PFSK-1 (cell line): ENCODE measurements at regions not wholly inside any gene's neighbourhood (a gene's known extent, or its start where the extent isn't known, plus 50 kb on each side); places are given as distances from the start of the nearest gene placed in this dataset.

Source experiments
- FOXP2 ChIP-seq: optimal IDR thresholded peaks from 2 replicates; pipeline ENCODE3; 2011; ENCODE audit warnings: borderline replicate concordance, control low read depth, inconsistent platforms; ENCODE audit not compliant: insufficient read depth; ENCODE audit errors: extremely low read length, extremely low read depth
- POLR2AphosphoS5 ChIP-seq: IDR thresholded peaks from 2 replicates; pipeline ENCODE4 v1.6.1; 2012; ENCODE audit warnings: low read depth, mild to moderate bottlenecking, control low read depth, low read length, moderate library complexity
- SIN3A ChIP-seq: IDR thresholded peaks from 2 replicates; pipeline ENCODE4 v1.6.1; 2012; ENCODE audit warnings: mild to moderate bottlenecking, low read length, moderate library complexity, borderline replicate concordance; ENCODE audit not compliant: insufficient read depth
- TAF1 ChIP-seq: IDR thresholded peaks from 2 replicates; pipeline ENCODE4 v1.6.1; 2012; ENCODE audit warnings: low read length, control low read depth, borderline replicate concordance; ENCODE audit not compliant: insufficient read depth
- TF ChIP-seq, protein P1 (sequence below), 2 experiments: IDR thresholded peaks; 2 replicates each; pipeline versions ENCODE4 v1.6.1 to v1.8.0; 2011 to 2012; ENCODE audit warnings: low read depth in 2 of 2, low read length in 2 of 2, control low read depth in 1 of 2, inconsistent platforms in 1 of 2, mild to moderate bottlenecking in 1 of 2, moderate library complexity in 1 of 2; ENCODE audit not compliant: insufficient read depth in 1 of 2

DNA sequence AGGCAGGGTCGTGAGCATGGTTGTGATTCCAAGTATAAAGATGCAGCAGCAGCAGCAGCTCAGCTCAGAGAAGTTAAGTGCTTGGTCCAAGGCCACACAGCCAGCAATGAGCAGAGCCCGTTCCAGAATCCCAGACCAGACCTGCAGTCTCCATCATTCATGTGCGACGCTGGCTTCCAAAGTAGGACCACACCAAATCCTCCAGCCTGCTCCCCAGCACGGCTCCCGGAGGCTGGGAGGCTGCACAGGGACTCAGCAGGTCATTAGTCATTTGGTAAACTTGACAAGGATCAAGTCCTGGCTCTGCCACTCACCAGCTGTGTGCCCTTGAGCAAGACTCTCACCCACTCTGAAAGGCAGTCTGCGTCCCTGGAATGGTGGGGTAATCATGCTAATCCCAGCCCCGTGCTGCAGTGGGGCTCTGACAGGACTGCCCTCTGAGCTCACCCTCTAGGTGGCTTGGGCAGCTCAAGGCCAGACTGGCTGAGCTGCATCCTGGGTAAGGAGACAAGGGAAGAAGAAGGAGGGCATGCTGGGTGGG is 95.1 kb upstream of the TMEM132E start:
- TF ChIP-seq SIN3A: no peak
- TF ChIP-seq POLR2AphosphoS5: no peak
- no peak for TF ChIP-seq TAF1
- TF ChIP-seq, protein P1, sequence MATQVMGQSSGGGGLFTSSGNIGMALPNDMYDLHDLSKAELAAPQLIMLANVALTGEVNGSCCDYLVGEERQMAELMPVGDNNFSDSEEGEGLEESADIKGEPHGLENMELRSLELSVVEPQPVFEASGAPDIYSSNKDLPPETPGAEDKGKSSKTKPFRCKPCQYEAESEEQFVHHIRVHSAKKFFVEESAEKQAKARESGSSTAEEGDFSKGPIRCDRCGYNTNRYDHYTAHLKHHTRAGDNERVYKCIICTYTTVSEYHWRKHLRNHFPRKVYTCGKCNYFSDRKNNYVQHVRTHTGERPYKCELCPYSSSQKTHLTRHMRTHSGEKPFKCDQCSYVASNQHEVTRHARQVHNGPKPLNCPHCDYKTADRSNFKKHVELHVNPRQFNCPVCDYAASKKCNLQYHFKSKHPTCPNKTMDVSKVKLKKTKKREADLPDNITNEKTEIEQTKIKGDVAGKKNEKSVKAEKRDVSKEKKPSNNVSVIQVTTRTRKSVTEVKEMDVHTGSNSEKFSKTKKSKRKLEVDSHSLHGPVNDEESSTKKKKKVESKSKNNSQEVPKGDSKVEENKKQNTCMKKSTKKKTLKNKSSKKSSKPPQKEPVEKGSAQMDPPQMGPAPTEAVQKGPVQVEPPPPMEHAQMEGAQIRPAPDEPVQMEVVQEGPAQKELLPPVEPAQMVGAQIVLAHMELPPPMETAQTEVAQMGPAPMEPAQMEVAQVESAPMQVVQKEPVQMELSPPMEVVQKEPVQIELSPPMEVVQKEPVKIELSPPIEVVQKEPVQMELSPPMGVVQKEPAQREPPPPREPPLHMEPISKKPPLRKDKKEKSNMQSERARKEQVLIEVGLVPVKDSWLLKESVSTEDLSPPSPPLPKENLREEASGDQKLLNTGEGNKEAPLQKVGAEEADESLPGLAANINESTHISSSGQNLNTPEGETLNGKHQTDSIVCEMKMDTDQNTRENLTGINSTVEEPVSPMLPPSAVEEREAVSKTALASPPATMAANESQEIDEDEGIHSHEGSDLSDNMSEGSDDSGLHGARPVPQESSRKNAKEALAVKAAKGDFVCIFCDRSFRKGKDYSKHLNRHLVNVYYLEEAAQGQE (IDR thresholded peaks at IDR 0.05; ENCODE audit: insufficient read depth in 1 of 2, low read depth in 2 of 2, low read length in 2 of 2): no peak
- TF ChIP-seq FOXP2: no peak
